H7 (cell line): ENCODE measurements at regions not wholly inside any gene's neighbourhood (a gene's known extent, or its start where the extent isn't known, plus 50 kb on each side); places are given as distances from the start of the nearest gene placed in this dataset.
A peak's percentile ranks its signal among the peaks of the same experiment; 100 is the strongest.

Experiments
- DNase-seq: peaks from one replicate; pipeline ENCODE4 v3.0.0; 2012
- H3K27me3 ChIP-seq: 2 replicates; pipeline ENCODE4 v1.6.0; 2011; ENCODE audit warnings: mild to moderate bottlenecking, low read length; ENCODE audit not compliant: control insufficient read depth, insufficient read depth
- H3K36me3 ChIP-seq: replicated peaks from 2 replicates; pipeline ENCODE4 v1.5.1; 2011; ENCODE audit warnings: low read length; ENCODE audit not compliant: control insufficient read depth, insufficient read depth
- H3K4me3 ChIP-seq: 2 replicates; pipeline ENCODE4 v1.5.1; 2011; ENCODE audit warnings: low read depth, mild to moderate bottlenecking, control low read depth, low read length, moderate library complexity; ENCODE audit not compliant: insufficient read depth

DNA sequence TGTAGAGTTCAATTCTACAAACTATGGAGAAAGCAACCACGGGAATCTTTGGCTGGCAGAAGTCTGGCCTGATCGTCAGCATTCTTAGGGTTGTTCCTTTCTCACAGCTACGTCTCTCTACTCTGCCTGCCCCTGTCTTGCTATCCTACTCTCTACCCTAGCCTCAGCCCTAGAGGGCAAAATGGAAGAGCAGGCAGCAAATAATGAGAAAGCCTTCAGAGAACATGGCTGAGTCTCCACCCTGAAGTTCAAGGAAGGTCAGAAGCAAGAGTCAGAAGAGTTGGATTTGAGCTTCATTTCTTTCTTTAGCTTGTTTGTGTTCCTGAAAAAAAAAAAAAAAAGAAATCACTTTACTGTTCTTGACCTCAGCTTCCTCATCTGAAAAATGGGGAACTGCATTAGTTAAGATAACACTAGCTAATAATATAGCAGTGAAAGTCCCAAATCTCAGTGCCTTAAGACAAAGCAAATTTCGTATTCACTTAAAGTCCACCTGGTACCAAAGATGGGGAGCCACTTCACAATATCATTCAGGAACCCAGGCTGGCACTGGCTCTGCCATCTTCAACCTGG is 50.2 kb upstream of the CCND2 start:
- Histone ChIP-seq H3K27me3 (no peaks in the 10 kb centered on the region; the same call in 1 of the 2 replicates), H3K36me3 (no peaks in the 10 kb centered on the region), H3K4me3 (no peak overlapping the region)
- DNase-seq = no peak

DNA sequence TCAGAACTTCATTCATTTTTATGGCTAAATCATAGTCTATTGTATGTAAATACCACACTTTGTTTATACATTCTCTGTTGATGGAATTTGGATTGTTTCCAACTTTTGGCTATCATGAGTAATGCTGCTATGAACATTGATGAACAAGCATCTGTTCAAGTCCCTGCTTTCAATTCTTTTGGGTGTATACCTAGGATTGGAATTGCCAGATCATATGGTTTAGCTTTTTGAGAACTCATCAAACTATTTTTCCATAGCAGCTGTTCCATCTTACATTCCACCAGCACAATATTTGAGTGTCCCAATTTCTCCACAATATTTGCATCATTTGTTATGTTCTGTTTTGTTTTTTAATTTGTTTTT is 52.3 kb upstream of the CCND2 start:
- no peaks in the 10 kb centered on the region; the same call in 1 of the 2 replicates for H3K27me3 ChIP-seq
- H3K4me3 ChIP-seq = no peak overlapping the region
- no peaks in the 10 kb centered on the region for H3K36me3 ChIP-seq
- DNase-seq = no peak

DNA sequence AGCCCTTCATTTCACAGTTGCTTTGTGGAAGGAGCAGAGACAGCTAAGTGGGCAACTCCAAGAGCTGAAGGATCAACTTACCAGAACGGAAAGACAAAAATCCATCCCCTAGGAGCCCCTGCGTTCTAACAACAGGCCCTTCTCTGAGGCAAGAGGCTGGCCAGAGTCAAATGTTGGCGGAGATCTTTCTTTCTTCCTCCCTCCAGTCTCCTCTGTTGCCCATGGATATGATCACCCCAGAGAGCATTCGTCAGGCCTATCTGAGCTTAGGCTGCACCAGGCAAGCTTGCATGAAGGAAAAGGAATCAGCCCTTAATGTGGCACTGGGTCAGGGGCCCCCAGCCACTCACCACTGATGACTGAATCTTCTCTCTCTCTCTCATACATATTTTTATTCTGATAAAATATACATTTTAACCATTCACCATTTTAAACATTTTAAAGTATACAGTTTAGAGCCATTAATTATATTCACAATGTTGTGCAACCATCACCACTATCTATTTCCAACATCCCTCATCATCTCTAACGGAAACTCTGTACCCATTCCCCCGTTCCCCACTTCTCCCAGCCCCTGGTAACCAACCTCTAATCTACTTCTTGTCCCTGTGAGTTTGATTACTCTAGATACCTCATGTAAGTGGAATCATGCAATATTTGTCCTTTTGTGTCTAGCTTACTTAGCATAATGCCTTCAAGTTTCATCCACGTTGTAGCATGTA is 52.9 kb upstream of the CCND2 start:
- H3K4me3 ChIP-seq = no peak overlapping the region
- no peak for DNase-seq
- no peaks in the 10 kb centered on the region; the same call in 1 of the 2 replicates for H3K27me3 ChIP-seq
- no peaks in the 10 kb centered on the region for H3K36me3 ChIP-seq

GRCh38 chr12:4217091-4217490 is 56.5 kb upstream of the CCND2 start:
- Histone ChIP-seq H3K4me3 (no peak overlapping the region), H3K36me3 (no peaks in the 10 kb centered on the region), H3K27me3 (no peaks in the 10 kb centered on the region; the same call in 1 of the 2 replicates)
- no peak for DNase-seq

GRCh38 chr12:4216187-4216927 is 57.2 kb upstream of the CCND2 start:
- Histone ChIP-seq H3K27me3 (no peaks in the 10 kb centered on the region; the same call in 1 of the 2 replicates), H3K4me3 (no peak overlapping the region), H3K36me3 (no peaks in the 10 kb centered on the region)
- DNase-seq = no peak

- H3K36me3 ChIP-seq = no peaks in the 10 kb centered on the region
- no peak for DNase-seq
- no peak overlapping the region for H3K4me3 ChIP-seq
- H3K27me3 ChIP-seq = no peaks in the 10 kb centered on the region; the same call in 1 of the 2 replicates
Measured at GRCh38 chr12:4215229-4216186, 58.1 kb upstream of the CCND2 start.

DNA sequence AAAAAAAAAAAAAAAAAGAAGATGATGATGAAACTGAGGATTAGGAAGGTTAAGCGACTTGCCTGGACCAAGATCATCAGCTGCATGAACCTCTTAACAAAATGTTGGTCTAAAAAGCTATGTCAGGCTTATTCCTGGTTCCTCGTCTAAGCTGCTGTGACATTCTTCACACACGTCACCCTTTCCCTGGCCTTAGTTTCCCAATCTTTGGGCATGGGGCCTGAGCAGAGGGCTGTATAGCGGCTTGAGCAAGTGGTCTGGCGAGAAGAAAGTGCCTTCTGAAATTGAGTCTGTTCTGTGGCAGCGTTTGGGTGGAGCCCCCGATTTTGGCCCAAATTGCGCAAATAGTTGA is 58.7 kb upstream of the CCND2 start:
- H3K4me3 ChIP-seq = no peak overlapping the region
- DNase-seq = no peak
- H3K36me3 ChIP-seq = no peaks in the 10 kb centered on the region
- H3K27me3 ChIP-seq = no peaks in the 10 kb centered on the region

DNA sequence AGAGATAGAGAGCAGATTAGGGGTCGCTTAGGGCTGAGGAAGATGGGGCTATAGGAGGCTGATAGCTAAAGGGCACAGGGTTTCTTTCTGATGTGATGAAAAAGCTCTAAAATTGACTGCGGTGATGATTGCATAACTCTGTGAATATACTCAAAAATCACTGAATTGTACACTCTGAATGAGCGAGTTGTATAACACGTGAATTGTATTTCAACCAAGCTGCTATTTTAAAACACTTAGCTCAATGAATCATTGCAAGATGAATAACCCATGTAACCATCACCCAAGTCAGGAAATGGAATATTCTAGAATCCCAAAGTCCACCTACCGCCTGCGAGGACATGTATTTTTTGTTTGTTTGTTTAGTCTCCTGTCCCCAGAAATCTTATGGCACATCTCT is 60.1 kb upstream of the CCND2 start:
- Histone ChIP-seq H3K27me3 (no peaks in the 10 kb centered on the region), H3K36me3 (no peaks in the 10 kb centered on the region), H3K4me3 (no peak overlapping the region)
- no peak for DNase-seq

DNA sequence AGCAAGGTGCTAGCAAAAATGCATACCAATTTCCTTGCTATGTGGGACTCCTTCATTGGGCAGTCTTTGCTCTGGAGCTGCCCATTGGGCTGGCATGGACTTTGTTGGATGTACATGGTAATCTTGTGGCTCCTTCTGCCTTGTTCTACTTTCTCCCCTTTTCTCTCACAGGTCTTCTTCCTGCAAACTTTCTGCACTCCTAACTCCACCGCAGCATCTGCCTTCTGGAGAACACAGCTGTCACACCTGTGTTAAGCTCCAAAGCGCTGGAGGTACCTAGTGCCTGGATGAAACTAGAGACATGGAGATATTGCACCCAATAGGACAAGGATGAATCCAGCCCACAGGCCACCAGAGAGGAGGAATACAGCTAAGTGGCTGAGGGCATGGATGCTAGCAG is 60.7 kb upstream of the CCND2 start:
- DNase-seq = no peak
- H3K4me3 ChIP-seq = no peak overlapping the region

DNA sequence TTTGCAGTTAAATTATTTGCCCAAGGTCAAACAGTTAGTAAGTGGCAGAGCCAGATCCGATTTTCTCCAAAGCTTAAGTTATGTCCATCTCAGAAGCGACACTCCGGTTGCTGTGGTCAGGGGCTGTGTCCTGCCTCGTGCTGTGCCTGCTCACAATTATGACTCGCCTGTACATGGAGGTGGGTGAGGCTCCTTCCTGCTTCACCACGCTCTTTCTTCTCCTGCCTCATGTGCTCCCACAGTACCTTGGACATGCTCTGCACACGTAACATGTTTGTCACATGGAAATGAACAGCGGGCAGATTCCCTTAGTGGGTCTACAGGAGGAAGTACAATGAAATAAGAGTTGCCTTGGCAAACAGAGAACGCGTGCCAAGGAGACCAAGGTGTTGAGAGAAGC is 62.2 kb upstream of the CCND2 start:
- H3K36me3 ChIP-seq = no peaks in the 10 kb centered on the region
- no peak overlapping the region for H3K4me3 ChIP-seq
- no peak for DNase-seq
- no peaks in the 10 kb centered on the region for H3K27me3 ChIP-seq

More for the DNA sequence above, 60.7 kb upstream of the CCND2 start:
- no peaks in the 10 kb centered on the region for H3K27me3 ChIP-seq
- no peaks in the 10 kb centered on the region for H3K36me3 ChIP-seq

DNA sequence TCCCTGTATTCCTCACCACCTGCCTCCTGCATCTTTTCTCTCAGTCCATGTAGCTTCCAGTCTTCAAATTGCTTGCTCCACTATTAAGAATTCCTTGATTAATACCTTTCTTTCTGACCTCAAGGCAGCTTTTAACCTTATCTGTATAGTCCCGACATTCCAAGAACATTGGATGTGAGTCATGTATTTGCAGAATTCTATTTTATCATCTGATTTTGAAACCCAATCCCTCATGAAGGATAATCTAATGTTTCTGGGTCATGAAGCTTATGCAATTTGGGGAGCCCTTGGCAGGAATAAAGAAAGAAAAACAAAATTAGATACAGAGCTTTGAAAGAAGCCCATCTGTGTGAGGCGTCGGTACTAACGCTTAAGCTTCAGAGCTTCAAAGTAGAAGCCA is 63.4 kb upstream of the CCND2 start:
- no peak for DNase-seq
- Histone ChIP-seq H3K4me3 (no peak overlapping the region), H3K27me3 (no peaks in the 10 kb centered on the region), H3K36me3 (no peaks in the 10 kb centered on the region)

DNA sequence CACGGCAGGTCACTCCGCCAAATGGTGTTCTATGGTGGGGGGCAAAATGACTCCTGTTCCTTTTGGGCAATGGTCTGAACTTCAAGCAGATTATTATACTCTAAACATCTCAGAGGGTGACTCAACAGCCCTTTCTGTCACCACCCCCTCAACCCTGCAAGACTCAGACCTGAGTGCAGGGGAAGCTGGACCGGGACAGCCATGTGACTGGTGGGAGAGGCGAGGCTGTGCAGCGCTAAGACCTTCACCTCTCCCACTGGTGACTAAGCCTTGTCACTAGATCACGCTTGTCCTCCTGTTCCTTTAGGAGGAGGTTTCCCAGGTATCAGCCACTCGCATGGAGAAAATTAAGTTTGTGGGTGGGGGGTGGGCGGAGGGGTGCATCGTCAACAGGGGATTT is 67.1 kb upstream of the CCND2 start:
- Histone ChIP-seq H3K27me3 (no peaks in the 10 kb centered on the region), H3K4me3 (no peak overlapping the region), H3K36me3 (no peaks in the 10 kb centered on the region)
- no peak for DNase-seq

DNA sequence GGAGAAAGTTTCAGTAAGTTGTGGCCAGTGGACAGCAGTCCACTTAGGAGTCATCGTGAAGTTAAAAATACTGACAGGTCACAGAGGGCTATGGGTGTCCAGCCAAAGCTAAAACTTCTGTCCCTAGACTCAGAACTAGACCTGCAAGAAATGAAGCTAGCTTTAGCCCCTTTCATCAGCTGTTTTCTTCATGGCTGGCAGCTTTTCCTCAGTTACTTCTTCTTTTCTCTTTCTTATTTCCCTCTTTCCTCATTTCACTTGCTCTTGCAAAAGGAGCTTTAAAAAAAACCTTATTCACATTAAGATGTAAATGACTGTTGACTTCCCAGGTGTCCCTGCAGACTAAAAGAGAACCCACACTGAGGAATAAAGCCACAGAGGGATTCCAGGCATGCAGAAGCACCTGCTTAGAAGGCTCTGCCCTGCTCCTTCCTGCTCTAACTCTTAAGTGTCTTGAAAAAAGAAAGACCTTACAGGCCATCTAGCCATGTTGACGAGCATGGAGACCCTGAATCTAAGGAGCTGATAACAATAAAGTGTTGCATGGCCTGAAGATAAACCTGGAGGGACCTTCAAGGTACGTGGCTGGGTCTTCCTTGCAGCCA is 69.7 kb upstream of the CCND2 start:
- no peaks in the 10 kb centered on the region for H3K36me3 ChIP-seq
- H3K4me3 ChIP-seq = no peak overlapping the region
- H3K27me3 ChIP-seq = no peaks in the 10 kb centered on the region
- DNase-seq = peak; percentile 64

DNA sequence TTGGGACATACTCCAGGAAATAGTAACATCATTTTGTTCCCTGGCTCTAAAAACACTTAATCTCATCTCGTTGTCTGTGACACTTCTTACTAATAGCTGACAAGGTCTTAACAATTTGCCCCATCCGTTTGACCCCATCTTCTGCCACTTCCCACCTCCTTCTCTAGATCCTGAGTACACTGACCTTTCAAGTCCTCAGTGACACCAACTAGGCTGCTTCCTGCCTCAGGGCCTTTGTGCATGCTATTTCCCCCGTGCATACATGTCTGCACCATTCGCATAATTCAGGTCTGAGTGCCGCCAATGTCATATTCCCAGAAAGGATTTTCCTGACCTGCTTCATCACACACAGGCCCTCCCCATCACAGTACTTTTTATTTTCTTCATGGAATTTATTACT is 70.6 kb upstream of the CCND2 start:
- Histone ChIP-seq H3K27me3 (no peaks in the 10 kb centered on the region), H3K36me3 (no peaks in the 10 kb centered on the region), H3K4me3 (no peak overlapping the region)
- DNase-seq = no peak
